ENCODE measurements at regions not wholly inside any gene's neighbourhood (a gene's known extent, or its start where the extent isn't known, plus 50 kb on each side); places are given as distances from the start of the nearest gene placed in this dataset.

GRCh38 chr2:144279165-144279564 lies 240.8 kb downstream of the ZEB2 start:
- DNase-seq, result no peak

- no peak for DNase-seq
Observed at GRCh38 chr2:144277622-144278354, 242.1 kb downstream of the ZEB2 start.

GRCh38 chr2:144275340-144275739 lies 244.6 kb downstream of the ZEB2 start:
- DNase-seq, result no peak

- no peak for DNase-seq
Observed at GRCh38 chr2:144274131-144274530, 245.8 kb downstream of the ZEB2 start.

- no peak for DNase-seq
Observed at GRCh38 chr2:144270951-144271350, 249.0 kb downstream of the ZEB2 start.

GRCh38 chr2:144268036-144268678 lies 251.8 kb downstream of the ZEB2 start:
- DNase-seq, result no peak

- DNase-seq, result no peak
Observed at GRCh38 chr2:144267239-144267638, 252.7 kb downstream of the ZEB2 start.

- DNase-seq, result no peak
Observed at GRCh38 chr2:144265654-144266053, 254.3 kb downstream of the ZEB2 start.

- DNase-seq, result no peak
Observed at GRCh38 chr2:144261966-144262365, 258.0 kb downstream of the ZEB2 start.

- no peak for DNase-seq
Observed at GRCh38 chr2:144261336-144261735, 258.6 kb downstream of the ZEB2 start.

- DNase-seq, result no peak
Observed at GRCh38 chr2:144259332-144259731, 260.6 kb downstream of the ZEB2 start.

GRCh38 chr2:144258154-144258553 lies 261.8 kb downstream of the ZEB2 start:
- DNase-seq, result no peak

- no peak for DNase-seq
Observed at GRCh38 chr2:144256996-144257707, 262.8 kb downstream of the ZEB2 start.

- no peak for DNase-seq
Observed at GRCh38 chr2:144254342-144255235, 265.3 kb downstream of the ZEB2 start.

GRCh38 chr2:144253743-144254142 lies 266.2 kb downstream of the ZEB2 start:
- DNase-seq, result no peak

GRCh38 chr2:144252694-144253093 lies 267.2 kb downstream of the ZEB2 start:
- DNase-seq, result no peak

GRCh38 chr2:144249035-144249637 lies 270.8 kb downstream of the ZEB2 start:
- DNase-seq, result no peak

- DNase-seq, result no peak
Observed at GRCh38 chr2:144248350-144249034, 271.4 kb downstream of the ZEB2 start.

GRCh38 chr2:144244938-144245337 lies 275.0 kb downstream of the ZEB2 start:
- DNase-seq, result no peak

GRCh38 chr2:144242311-144242710 lies 277.6 kb downstream of the ZEB2 start:
- DNase-seq, result no peak

GRCh38 chr2:144241801-144242200 lies 278.1 kb downstream of the ZEB2 start:
- no peak for DNase-seq
